ENCODE measurements at regions not wholly inside any gene's neighbourhood (a gene's known extent, or its start where the extent isn't known, plus 50 kb on each side); places are given as distances from the start of the nearest gene placed in this dataset.

- DNase-seq (ENCODE audit: low spot score), result no peak
Measured at GRCh38 chr11:37552284-37552683, 954.2 kb upstream of the RAG2 start.

GRCh38 chr11:37544491-37544890, 946.5 kb upstream of the RAG2 start:
- no peak for DNase-seq (ENCODE audit: low spot score)

- no peak for DNase-seq (ENCODE audit: low spot score)
Measured at GRCh38 chr11:37533830-37534229, 935.8 kb upstream of the RAG2 start.

- DNase-seq (ENCODE audit: low spot score), result no peak
Measured at GRCh38 chr11:37533087-37533486, 935.1 kb upstream of the RAG2 start.

- DNase-seq (ENCODE audit: low spot score), result no peak
Measured at GRCh38 chr11:37532271-37532670, 934.2 kb upstream of the RAG2 start.

GRCh38 chr11:37527545-37527944, 929.5 kb upstream of the RAG2 start:
- no peak for DNase-seq (ENCODE audit: low spot score)

GRCh38 chr11:37525336-37525735, 927.3 kb upstream of the RAG2 start:
- DNase-seq (ENCODE audit: low spot score), result no peak

- no peak for DNase-seq (ENCODE audit: low spot score)
Measured at GRCh38 chr11:37519781-37520180, 921.7 kb upstream of the RAG2 start.

- DNase-seq (ENCODE audit: low spot score), result no peak
Measured at GRCh38 chr11:37512156-37512780, 914.2 kb upstream of the RAG2 start.

GRCh38 chr11:37511425-37511933, 913.4 kb upstream of the RAG2 start:
- no peak for DNase-seq (ENCODE audit: low spot score)

- DNase-seq (ENCODE audit: low spot score), result no peak
Measured at GRCh38 chr11:37509506-37509905, 911.5 kb upstream of the RAG2 start.

GRCh38 chr11:37506531-37506930, 908.5 kb upstream of the RAG2 start:
- no peak for DNase-seq (ENCODE audit: low spot score)

GRCh38 chr11:37505406-37505805, 907.4 kb upstream of the RAG2 start:
- no peak for DNase-seq (ENCODE audit: low spot score)

- no peak for DNase-seq (ENCODE audit: low spot score)
Measured at GRCh38 chr11:37504921-37505320, 906.9 kb upstream of the RAG2 start.

GRCh38 chr11:37504060-37504611, 906.1 kb upstream of the RAG2 start:
- no peak for DNase-seq (ENCODE audit: low spot score)

- DNase-seq (ENCODE audit: low spot score), result no peak
Measured at GRCh38 chr11:37503411-37504059, 905.5 kb upstream of the RAG2 start.

- DNase-seq (ENCODE audit: low spot score), result no peak
Measured at GRCh38 chr11:37502202-37502601, 904.2 kb upstream of the RAG2 start.

GRCh38 chr11:37500425-37500824, 902.4 kb upstream of the RAG2 start:
- DNase-seq (ENCODE audit: low spot score), result no peak

GRCh38 chr11:37497326-37497725, 899.3 kb upstream of the RAG2 start:
- DNase-seq (ENCODE audit: low spot score), result no peak

GRCh38 chr11:37496201-37496600, 898.2 kb upstream of the RAG2 start:
- no peak for DNase-seq (ENCODE audit: low spot score)

- DNase-seq (ENCODE audit: low spot score), result no peak
Measured at GRCh38 chr11:37484298-37484697, 886.3 kb upstream of the RAG2 start.

GRCh38 chr11:37483761-37484160, 885.7 kb upstream of the RAG2 start:
- DNase-seq (ENCODE audit: low spot score), result no peak

- no peak for DNase-seq (ENCODE audit: low spot score)
Measured at GRCh38 chr11:37474889-37475288, 876.9 kb upstream of the RAG2 start.
